Left hindlimb (tissue), 1 donor: ENCODE measurements at regions not wholly inside any gene's neighbourhood (a gene's known extent, or its start where the extent isn't known, plus 50 kb on each side); places are given as distances from the start of the nearest gene placed in this dataset.

ENCODE experiments used
- DNase-seq: peaks from one replicate; pipeline ENCODE4 v3.0.0-alpha.2; 2018

DNA sequence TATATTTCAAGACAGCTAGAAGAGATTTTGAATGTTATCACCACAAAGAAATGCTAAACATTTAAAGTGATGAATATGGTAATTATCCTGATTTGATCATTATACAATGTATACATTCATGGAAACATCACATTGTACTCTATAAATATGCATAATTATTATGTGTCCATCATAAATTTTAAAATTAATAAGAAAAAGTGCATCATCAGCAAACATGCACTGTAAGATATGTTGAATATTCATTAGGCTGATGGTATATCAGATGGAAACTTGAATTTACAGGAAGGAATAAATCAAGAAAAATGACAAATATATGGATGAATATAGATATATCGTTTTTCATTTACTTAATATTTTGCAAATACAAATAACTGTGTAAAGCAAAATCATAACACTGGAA lies 812.1 kb upstream of the INTU start:
- DNase-seq: no peak

DNA sequence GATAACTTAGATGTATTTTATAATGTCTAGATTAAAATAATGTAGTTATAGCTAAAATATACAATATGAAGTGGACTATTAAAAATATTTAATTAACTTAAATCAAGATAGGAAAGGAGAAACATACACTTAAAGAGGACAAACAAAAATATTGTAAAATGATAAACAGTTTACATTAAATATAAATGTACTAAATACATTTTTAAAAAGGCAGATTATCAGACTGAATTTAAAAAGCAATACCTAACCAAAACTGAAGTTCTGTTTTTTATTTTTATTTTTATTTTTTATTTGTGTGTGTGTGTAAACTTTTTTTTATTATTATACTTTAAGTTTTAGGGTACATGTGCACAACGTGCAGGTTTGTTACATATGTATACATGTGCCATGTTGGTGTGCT lies 811.6 kb upstream of the INTU start:
- no peak for DNase-seq

DNA sequence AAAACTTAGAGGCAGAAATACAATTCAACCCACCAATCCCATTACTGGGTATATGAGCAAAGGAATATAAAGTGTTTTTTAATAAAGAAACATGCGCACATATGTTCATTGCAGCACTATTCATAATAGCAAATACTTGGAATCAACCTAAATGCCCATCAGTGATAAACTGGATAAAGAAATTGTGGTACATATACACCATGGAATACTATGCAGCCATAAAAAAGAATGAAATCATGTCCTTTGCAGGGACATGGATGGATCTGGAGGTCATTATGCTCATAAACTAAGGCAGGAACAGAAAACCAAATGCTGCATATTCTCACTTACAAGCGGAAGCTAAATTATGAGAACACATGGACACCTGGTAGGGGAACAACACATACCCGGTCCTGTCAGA lies 807.7 kb upstream of the INTU start:
- no peak for DNase-seq

DNA sequence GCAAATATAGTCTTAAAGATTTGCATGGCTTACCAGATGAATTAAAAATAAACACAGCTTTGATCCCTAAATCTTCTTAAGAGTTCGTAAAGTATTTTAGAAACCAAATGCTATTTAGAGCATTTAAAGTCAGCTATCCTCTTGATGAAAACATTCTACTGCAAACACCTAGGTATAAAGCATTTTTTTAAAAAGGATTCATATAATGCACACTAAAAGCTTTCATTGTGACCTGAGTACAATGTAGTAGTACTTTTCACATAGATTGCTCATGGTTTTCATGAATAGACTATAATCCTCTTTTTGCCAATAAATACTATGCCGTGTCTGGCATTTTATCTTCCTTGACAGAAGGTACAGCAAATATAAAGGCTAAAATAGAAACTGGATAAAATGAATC lies 805.1 kb upstream of the INTU start:
- no peak for DNase-seq

DNA sequence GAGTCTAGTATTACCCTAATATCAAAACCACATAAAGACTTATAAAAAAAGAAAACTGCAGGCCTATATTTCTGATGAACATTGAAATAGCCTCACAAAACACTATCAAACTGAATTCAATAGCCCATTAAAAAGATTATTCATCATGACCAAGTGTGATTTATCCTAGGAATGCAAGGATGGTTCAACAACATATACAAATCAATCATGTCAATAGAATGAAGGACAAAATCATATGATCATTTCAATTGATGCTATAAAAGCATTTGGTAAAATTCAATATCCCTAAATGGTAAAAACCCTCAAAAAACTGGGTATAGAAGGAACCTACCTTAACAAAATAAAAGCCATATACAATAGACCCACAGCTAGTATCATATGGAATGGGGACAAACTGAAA lies 797.9 kb upstream of the INTU start:
- no peak for DNase-seq

DNA sequence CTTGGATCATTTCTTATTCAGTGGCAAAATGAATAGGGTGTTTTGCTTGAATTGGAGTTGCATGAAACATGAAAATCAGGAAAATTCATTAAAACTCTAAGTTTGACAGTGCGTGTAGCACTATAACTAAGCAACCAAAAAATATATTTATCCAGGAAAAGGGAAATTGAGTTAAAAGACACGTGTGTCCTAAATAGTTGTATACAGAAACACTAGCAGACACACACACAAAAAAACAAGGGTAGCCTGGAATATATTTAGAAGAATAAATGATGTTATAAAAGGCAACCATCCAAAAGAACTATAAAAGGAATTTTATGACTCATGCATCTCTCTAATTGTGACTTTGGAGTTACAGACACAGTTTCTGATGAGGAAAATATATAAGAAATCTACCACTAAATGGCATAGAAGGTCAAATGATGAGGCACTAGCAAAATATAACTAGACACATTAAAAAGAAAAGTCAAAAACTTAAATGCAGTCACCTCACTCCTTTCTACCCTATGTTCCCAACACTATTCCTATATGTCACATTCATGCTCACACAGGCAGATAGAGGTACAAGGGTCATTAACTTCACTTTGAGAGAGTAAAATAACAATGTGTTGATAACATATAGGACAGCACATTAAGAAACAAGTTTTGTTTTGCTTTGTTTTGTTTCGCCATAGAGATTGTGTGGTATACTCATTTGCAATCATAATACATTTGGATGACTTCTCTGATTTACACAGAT lies 793.6 kb upstream of the INTU start:
- no peak for DNase-seq

DNA sequence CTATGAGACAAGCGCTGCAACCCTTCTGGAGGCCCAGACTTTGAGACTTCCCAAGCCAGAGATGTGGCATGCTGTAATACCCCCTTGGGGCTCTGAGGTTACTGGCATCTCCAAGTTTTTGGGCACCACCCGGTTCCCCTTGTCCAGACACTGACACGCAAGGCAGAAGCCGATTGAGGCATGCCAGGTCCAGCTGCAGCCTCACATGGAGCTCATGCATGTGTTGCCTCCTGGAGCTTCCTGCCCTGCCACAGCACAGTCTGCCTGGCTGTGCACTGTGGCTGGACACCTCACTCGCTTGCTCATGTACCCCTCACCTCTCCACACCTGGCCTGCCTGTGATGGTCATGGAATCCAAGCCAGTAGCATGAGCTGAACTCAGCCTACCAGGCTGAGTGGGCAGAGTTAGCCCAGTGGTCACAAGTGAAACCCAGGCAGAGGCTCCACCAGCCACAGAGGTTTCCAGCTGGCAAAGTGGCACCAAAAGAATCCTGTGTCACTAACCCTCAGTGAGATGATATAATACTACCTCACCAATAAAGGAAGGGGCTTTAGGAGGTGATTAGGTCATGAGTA lies 789.2 kb upstream of the INTU start:
- DNase-seq: no peak

DNA sequence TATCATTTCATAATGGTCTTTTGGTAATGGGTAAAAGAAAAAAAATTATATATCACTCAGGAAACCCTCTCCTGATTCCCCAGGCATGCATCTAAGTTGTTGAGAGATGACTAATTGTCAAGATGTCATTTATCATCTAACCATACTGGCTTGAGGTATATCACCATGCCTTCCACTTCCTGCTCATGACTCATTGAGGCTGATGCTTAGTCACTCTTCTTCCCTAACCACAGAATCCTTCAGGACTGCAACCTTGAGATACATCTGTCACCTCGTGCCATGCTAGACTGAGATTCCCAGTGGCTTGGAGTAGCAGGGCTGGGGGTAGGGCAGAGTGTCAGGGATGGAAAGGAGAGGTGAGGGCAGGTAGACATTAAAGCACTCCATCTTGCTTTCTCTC lies 782.5 kb upstream of the INTU start:
- no peak for DNase-seq

DNA sequence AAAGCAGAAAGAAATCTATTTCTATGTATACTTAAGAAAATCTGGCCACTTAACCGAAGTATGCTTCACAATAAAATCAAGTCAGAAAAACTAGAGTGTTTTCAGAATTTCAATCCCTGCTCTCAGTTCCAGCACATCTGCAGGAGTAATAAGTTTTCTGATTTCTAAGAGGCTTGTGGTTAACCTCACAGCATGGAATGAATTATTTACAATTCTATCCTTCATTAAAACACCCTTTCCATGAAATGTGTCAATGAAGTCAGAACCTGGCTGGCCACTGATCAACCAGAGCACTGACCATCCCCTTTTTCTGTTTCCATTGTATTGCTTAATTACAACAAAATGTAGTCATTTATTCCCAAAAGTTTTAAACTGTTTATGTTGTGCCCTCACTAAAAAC lies 781.4 kb upstream of the INTU start:
- no peak for DNase-seq

DNA sequence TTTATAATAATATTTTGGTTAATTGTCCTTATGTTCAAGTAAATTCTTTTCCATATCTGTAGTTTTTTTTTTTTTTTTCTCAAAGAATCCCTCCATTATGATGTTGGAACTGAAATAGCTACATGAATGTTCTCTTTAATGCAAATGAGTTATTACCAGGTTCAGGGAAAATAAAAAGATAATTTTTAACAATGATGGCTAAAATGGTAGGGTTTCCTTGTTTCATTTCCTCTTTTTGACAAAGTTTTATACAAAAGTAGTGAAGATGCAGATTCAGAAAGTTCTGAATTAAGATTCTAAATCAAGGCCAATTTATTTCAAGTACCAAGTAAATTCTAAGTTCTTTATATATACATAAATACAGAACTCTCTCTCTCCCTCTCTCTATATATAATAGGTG lies 779.0 kb upstream of the INTU start:
- DNase-seq: no peak

DNA sequence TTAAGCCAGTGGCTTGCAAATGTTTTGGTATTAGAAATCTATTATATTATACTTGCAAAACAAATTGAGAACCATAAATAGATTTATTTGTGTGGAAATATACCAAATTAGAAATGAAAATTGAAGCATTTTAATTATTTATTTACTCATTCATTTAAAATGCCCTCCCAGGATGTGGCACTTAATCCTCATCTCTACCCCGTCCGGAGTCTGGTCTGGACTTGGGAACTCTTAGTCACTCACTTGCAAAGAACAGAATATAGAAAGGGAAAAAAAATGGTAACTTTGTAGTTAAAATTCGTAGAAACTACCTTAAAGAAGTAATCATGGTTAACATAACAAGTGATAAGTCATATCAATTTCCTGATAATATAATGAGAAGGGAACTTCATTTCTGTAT lies 775.9 kb upstream of the INTU start:
- DNase-seq: no peak

DNA sequence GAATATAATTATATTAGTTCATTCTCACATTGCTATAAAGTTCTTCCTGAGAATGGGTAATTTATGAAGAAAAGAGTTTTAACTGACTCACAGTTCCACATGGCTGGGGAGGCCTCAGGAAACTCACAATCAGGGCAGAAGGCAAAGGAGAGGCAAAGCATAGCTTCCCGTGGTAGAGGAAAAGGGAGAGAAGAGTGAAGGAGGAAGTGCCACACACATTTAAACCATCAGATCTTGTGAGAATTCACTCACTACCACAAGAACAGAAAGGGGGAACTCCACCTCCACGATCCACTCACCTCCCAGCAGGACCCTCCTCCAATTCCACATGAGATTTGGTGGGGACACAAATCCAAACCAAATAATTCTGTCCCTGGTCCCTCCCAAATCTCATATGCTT lies 773.4 kb upstream of the INTU start:
- DNase-seq: no peak

DNA sequence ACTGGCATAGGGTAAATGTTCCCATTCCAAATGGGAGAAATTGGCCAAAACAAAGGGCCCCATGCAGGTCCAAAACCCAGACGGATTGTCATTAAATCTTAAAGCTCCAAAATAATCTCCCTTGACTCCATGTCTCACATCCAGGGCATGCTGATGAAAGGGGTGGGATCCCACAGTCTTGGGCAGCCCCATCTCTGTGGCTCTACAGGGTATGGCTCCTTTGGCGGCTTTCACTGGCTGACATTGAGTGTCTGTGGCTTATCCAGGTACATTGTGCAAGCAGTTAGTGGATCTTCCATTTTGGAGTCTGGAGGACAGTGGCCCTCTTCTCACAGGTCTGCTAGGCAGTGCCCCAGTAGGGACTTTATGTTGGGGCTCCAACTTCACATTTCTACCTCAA lies 772.9 kb upstream of the INTU start:
- DNase-seq: no peak

DNA sequence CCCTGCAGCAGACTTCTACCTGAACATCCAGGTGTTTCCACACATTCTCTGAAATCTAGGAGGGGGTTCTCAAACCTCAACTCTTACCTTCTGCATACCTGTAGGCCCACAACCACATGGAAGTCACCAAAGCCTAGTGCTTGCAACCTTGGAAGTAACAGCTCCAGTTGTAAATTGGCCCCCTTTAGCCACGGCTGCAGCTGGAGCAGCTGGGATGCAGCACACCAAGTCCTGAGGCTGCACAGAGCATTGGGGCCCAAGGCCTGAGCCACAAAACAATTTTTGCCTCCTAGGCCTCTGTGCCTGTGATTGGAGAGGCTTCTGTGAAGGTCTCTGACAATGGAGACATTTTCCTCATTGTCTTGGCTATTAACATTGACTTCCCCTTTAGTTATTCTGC lies 772.4 kb upstream of the INTU start:
- no peak for DNase-seq

DNA sequence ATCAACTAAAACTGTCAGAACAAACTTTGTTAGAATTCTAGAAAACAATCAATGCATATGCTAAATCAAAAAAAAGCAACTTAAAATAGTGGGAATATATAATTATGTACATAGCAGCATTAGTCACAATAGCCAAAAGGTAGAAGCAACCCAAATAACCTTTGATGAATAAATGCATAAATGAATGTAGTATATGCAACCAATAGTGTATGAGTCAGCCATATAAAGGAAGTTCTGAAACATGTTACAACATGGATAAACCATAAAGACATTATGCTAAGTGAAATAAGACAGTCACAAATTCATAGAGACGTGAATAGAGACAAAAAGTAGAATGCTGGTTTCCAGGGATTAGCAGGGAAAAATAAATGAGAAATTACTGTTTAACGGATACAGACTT lies 762.8 kb upstream of the INTU start:
- no peak for DNase-seq

DNA sequence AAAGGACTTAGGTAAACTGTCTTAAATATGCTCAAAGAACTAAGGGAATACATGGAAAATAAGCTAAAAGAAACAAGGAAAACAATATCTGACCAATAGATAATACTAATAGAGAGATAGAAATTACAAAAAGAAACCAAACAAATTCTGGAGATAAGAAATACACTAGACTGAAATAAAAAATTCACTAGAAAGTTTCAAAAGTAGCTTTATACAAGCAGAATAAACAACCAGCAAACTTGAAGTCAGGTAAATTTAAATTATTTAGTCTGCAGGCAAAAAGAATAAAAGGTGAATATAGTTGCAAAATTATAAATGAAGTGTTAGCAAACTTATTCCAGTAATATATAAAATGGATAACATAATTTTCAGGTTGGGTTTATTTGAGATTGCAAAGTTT lies 760.9 kb upstream of the INTU start:
- DNase-seq: no peak

DNA sequence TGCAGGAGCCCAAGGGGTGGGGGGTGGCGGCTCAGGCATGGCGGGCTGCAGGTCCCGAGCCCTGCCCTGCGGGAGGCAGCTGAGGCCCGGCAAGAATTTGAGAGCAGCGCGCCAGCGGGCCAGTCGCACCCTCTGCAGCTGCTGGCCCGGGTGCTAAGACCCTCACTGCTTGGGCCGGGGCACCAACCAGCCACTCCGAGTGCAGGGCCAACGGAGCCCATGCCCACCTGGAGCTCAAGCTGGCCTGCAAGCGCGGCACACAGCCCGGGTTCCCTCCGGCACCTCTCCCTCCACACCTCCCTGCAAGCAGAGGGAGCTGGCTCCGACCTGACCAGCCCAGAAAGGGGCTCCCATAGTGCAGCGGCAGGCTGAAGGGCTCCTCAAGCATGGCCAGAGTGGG lies 758.2 kb upstream of the INTU start:
- no peak for DNase-seq

DNA sequence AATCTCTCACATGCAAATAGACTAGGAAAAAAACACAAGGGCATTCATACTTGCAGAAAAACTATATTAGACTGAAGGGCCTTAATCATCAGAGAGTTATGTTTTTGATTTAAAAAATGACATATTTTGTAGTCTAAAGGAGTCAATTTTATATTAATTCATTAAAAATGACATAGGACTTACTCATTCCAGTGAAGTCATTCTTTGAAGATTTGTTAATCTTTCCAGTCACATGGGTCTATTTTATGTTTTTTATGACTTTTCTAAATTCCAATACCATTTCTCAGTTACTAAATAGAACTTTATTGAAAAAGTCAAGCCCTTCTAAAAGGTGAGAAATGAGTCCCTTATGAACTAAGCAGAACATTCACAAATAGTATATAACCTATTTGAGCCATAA lies 743.8 kb upstream of the INTU start:
- no peak for DNase-seq

DNA sequence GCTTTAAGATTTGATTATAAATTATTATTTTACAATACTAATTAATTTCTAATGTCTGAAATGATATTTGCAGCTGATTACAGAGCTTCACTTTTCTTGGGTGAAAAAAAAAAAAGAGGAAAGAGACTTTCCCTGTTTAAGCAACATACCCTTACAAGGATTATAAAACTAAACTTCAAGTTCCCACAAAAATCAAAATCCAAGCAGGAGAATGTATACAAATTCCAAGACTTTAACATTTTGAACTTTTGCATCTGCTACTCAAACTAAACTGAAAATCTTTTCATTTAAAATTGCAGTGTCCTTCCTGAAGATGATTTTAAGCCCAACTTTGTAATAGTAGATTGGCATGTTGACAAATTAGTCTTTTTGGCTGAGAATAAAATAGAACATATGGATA lies 742.4 kb upstream of the INTU start:
- no peak for DNase-seq

DNA sequence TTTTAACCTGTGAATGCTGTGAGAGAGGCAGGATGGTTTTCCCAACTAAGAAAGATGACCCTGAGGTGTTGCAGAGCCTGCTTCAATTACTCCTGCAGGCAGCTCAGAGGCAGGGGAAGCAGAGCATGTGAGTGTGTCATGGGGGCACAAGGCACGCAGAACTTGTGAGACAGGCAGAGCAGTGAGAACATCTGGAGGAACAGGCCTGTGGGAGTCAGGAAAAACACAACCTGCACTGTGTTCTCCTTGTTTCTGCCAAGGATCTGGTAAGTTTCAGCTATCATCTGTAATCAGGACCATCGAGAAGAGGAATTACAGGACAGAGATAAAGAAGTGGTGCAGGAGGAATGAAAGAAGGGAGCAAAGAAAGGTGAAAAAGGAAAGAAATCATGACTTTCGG lies 741.8 kb upstream of the INTU start:
- no peak for DNase-seq

DNA sequence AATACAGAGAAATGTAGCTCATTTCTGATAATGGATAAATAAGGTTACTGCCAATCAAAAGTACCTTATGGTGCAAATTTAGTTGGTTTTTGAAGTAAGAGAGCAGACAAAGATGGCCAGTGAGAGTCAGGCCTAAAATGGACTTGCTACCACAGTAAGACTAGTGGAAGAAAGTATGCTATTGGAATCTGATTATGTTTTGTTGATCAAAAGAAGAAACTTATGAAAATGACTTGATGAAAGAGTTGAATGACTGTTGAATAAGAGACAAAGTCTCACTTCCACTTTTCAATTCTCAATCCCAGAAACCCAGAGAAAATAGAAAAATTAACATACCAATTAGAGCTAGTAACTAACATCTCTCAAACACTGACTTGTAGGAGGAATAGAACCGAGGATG lies 737.8 kb upstream of the INTU start:
- DNase-seq: no peak

DNA sequence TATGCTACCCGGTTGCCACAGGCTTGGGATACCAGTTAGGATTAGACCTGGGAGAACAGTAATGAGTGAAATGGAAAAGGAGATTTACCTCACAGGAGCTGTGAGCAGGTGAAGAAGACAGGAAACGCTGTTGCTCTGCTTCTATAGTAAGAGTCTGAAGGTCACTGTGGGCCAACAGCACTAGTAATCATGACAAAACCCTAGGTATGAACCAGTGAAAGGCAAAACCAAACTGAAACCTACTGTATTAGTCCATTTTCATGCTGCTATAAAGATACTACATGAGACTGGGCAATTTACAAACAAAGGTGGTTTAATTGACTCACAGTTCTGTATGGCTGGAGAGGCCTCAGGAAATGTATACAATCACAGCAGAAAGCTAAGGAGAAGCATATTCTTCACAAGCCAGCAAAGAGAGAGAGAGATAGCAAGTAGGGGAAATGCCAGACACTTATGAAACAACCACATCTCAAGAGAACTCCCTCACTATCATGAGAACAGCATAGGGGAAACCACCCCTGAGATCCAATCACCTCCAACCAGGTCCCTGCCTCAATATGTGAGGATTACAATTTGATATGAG lies 736.7 kb upstream of the INTU start:
- no peak for DNase-seq

DNA sequence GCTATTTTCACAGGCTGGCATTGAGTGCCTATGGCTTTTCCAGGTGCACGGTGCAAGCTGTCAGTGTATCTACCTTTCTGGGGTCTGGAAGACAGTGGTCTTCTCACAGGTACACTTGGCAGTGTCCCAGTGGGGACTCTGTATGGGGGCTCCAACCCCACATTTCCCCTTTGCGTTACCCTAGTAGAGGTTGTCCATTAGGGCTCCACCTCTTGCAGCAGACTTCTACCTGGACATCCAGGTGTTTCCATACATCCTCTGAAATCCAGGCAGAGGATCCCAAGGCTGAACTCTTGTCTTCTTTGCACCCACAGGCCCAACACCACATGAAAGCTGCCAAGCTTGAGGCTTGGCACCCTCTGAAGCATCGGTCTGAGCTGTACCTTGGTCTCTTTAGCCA lies 735.7 kb upstream of the INTU start:
- DNase-seq: no peak

DNA sequence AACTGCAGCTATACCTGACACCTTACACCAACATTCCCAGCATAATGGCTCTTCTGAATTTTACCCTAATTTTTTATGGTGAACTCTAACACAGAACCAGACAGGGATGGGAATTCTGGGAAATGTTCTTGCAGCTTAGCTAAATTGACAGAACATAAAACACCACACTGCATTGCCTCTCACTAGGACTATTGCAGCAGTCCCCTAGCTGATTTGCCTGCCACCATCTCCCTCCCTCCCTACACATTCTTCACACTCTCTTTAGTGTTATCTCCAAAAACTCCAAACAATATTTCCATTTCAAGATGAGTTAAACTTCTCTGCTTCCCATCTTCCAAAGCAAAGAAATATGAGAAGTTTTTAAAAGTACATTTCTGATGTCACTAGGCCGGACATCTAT lies 733.9 kb upstream of the INTU start:
- DNase-seq: no peak

DNA sequence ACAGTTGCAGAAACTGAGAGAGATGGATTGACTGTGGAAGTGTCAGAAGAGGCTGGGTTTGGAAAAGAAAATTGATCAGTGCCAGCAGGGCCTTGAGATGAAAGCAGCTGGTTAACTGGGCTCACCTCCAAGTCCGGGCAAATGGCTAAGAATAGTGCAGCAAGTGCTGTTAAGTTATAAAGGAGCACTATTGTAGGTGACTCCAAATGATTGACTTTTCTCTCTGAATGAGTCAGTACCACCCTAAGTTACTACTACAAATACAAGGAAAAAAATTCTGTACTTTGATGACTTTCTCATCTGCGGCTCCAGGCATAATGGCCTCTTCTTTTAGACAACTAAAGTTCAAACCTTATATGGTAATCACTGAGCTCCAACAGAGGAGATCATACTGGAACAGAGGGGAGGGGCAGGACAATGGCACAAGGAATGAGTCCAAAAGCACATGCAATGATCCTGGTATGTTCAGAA lies 733.4 kb upstream of the INTU start:
- peak; percentile 60 for DNase-seq
